Neural cell (in vitro differentiated cells): ENCODE measurements at regions not wholly inside any gene's neighbourhood (a gene's known extent, or its start where the extent isn't known, plus 50 kb on each side); places are given as distances from the start of the nearest gene placed in this dataset.

Source experiments
- CTCF ChIP-seq: fragments of 450-650 bp; IDR thresholded peaks from 2 replicates; pipeline ENCODE4 v1.5.1; 2014; ENCODE audit warnings: antibody characterized with exemption, mild to moderate bottlenecking, moderate library complexity; ENCODE audit not compliant: poor library complexity, severe bottlenecking
- EZH2 ChIP-seq: fragments of 200-600, 300-800 bp; shearing (Covaris generic), sonication (generic); IDR thresholded peaks from 2 replicates; pipeline ENCODE4 v1.6.1; 2014; ENCODE audit warnings: antibody characterized with exemption, low read length, borderline replicate concordance, mild to moderate bottlenecking; ENCODE audit not compliant: insufficient read depth, poor library complexity, severe bottlenecking
- MXI1 ChIP-seq: fragments of 450-650 bp; conservative IDR thresholded peaks from 2 replicates; pipeline ENCODE4 v1.6.1; 2014; ENCODE audit warnings: antibody characterized with exemption, mild to moderate bottlenecking; ENCODE audit not compliant: poor library complexity, severe bottlenecking
- POLR2AphosphoS5 ChIP-seq: IDR thresholded peaks from 2 replicates; pipeline ENCODE4 v1.6.1; 2012
- RAD21 ChIP-seq: fragments of 450-650 bp; conservative IDR thresholded peaks from 2 replicates; pipeline ENCODE4 v1.6.1; 2014; ENCODE audit warnings: antibody characterized with exemption, mild to moderate bottlenecking, moderate library complexity

DNA sequence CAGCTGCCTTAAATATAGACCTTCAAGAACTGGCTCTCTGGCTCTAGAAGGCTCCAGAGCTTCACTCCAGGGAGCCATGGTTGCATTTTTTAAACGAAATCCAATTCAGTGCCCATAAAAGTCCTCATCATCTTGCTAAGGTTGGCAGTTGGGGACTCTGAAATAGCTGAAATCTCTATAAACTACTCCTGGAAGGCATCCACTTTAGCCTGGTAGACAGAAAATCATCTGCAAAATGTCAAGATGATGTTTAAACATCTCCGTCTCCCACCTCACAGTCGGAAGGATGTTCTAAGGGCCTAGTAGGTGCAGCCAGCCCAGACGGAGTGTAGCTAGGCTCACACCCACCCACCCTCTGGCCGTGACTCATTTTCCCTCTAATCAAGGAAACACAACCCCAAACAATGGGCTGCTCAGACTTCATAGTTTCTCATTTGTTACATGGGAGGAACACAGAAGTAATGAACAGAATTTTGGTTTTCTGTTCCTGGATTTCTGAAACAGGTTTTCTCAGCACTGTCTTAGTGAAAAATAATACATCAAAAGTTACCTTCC is 235.4 kb upstream of the KAZN start:
- TF ChIP-seq CTCF (no peak), RAD21 (no peak), POLR2AphosphoS5 (no peak), EZH2 (no peak), MXI1 (no peak)
